ENCODE measurements at regions not wholly inside any gene's neighbourhood (a gene's known extent, or its start where the extent isn't known, plus 50 kb on each side); places are given as distances from the start of the nearest gene placed in this dataset.
"Not testable (repeated sequence)": the region's sequence is repeated elsewhere in the genome, so short reads cannot be mapped to it uniquely, and the experiment has no call there.

DNA sequence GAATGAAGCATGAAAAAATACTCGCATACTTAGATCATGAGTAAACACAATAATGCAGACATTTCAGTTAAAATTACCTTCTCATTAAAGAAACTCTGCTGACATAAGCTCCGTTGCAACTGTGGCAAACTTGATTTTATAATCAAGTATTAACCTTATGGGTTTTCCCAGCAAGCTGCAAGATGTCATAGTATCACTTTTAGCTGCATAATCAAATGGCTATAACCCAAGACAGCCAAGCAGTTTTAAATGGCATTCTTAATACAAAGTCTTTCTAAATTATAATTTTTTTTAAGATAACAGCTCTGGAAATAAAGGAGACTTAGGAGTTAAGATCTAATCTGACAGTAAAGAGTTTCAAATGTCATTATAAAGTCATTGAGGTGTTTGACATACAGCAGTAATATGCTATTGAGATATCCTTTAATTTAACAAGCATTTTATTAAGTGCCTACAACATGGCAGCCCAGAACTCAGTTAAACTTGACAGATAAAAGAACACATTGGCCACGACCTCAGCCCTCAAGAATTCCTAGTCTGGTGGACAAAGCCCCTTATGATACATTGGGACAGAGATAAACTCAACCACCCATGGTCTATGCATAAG is 163.1 kb upstream of the FAT3 start:
- in situ Hi-C loops (cut with HindIII; ENCODE audit: low pct_unique_long_range_greater_than_20kb, low sequenced_read_pairs): no loop called here
- no peak for DNase-seq (ENCODE audit: low read depth, low spot score)

DNA sequence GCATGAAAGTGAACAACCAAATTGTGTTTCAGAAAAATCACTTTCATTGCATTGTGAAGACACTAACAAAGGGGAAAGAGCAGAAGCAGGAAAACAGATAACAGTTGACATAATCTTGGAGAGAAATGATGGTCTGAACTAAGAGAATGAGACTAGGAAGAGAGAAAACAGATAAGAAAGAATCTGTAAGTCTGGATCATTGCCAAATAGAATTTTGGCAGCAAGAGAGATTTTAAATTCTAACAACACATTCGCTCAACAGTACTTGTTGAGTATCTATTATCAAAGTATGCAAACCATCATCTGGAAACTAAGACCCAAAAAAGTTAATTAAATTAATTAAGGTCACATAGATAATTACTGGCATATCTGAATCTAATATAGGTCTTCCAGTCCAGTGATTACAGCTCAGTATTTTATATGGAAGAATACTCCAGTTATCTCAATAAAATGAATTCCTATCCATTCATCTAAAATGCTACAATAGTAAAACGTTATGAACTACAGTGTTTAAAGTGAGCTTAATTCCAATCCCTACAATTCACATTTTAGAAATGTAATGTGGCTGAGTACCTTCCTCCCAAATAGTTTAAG is 166.7 kb upstream of the FAT3 start:
- DNase-seq (ENCODE audit: low read depth, low spot score): no peak
- in situ Hi-C loops (cut with HindIII; ENCODE audit: low pct_unique_long_range_greater_than_20kb, low sequenced_read_pairs): no loop called here

DNA sequence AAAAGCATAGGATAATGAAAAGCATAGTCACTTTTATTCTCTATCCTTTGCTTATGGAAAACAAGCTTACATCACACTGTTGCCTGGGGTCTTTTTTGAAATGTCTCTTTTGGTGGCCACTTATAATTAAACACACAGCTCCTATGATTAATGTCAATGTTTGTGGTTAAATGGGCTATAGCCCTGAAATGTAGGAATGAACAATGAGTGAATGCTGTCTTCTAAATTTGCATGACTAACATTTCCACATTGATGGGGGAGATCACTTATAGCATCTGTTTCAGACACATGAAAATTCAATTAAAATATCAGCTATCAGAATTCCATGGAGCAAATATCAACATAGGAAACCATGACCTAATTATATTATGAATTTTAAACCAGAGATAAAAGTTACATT is 171.4 kb upstream of the FAT3 start:
- in situ Hi-C loops (cut with HindIII; ENCODE audit: low pct_unique_long_range_greater_than_20kb, low sequenced_read_pairs): no loop called here
- DNase-seq (ENCODE audit: low read depth, low spot score): no peak

DNA sequence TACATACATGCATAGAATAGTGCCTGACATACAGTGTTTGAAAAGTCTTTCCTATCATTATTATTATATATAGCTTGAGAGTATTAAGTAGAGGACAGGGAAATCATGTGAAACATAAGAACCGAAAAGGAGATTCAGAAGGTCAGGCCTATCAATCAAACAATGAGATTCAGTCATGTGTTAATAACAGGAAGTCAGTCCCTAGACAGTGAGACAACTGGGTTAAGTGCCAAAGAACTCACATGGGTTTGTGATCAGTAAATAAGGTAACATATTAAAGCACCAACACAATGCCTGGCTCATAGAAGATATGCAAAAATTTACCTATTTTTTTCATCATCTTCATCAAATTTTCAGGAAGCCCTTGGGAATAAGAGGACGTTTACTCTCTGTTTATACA is 174.3 kb upstream of the FAT3 start:
- peak; percentile 3 for DNase-seq (ENCODE audit: low read depth, low spot score)
- in situ Hi-C loops (cut with HindIII; ENCODE audit: low pct_unique_long_range_greater_than_20kb, low sequenced_read_pairs): no loop called here

DNA sequence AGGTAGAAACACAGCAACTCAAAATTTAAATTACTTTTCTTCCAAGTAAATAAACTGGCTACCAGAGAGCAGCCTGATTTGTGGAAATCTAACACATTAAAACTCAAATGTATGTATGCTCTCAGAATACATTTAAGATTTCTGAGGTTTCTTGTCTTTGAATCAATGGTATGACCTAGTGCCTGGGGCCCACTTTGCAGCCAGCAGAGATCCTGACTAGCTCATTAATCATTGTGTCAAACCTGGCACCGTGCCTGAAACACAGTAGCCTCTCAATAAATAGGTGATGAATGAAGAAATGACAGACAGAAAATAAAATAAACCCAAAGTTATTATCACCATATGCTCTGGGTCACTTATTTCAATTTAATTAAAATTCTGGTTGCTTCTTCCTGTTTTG is 176.2 kb upstream of the FAT3 start:
- in situ Hi-C loops (cut with HindIII; ENCODE audit: low pct_unique_long_range_greater_than_20kb, low sequenced_read_pairs): no loop called here
- DNase-seq (ENCODE audit: low read depth, low spot score): no peak

DNA sequence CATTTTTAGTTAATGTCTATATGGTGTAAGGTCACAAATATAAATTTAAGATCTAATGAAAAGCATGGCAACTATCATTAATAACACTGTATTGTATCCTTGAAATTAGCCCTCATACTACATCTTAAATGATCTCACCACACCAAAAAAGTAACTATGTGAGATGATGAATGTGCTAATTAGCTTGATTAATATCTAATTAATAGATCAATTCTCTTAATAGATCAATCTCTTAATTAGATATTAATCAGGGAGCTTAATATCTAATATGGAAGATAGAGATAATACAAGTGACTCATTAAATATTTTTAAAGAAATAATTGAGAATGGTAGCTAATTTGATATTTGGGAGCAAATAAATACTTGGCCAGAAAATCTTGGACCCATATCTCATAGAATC is 178.5 kb upstream of the FAT3 start:
- in situ Hi-C loops (cut with HindIII; ENCODE audit: low pct_unique_long_range_greater_than_20kb, low sequenced_read_pairs): no loop called here
- DNase-seq (ENCODE audit: low read depth, low spot score): no peak

DNA sequence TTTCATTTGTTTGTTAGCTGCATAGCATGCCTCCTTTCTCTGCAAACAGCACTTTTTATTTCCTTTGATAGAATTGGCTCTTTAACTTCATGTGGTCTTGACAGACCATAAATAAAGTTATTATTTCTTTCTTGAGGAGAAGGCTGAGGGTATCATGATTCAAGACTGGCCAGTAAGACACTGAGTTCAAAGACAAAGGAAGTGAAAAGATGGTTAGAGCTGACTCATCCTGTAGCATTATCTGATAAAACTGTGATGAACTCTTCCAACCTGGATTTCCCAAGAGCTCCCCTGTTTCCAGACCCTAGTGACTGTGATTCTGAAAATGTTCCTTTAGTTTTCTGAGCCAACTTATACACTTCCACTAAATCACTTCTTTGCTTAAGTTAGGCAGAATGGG is 179.3 kb upstream of the FAT3 start:
- in situ Hi-C loops (cut with HindIII; ENCODE audit: low pct_unique_long_range_greater_than_20kb, low sequenced_read_pairs): no loop called here

DNA sequence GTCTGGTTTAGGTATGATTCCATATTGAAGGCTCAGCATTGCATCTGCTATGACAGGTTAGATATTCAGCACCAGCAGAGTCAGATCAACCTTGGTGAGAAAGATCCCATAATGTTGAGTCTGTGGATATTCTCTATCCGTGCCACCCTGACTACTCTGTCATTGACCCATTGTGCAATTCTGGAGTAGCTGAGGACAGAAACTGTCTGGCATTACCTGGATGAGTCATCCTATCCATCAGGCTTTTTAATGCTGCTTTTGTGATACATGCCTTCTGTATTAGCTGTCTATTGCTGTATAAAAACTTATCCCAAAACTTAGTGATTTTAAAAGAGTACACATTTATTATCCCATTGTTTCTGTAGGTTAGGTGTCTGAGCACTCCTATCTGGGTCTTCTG is 189.1 kb upstream of the FAT3 start:
- in situ Hi-C loops (cut with HindIII; ENCODE audit: low pct_unique_long_range_greater_than_20kb, low sequenced_read_pairs): no loop called here
- DNase-seq (ENCODE audit: low read depth, low spot score): no peak

More for the DNA sequence above, 179.3 kb upstream of the FAT3 start:
- no peak for DNase-seq (ENCODE audit: low read depth, low spot score)

DNA sequence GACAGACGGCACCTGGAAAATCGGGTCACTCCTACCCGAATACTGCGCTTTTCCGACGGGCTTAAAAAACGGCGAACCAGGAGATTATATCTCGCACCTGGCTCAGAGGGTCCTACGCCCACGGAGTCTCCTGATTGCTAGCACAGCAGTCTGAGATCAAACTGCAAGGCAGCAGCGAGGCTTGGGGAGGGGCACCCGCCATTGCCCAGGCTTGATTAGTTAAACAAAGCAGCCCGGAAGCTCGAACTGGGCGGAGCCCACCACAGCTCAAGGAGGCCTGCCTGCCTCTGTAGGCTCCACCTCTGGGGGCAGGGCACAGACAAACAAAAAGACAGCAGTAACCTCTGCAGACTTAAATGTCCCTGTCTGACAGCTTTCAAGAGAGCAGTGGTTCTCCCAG is 197.5 kb upstream of the FAT3 start:
- peak; percentile 22 for DNase-seq (ENCODE audit: low read depth, low spot score)
- in situ Hi-C loops (cut with HindIII; ENCODE audit: low pct_unique_long_range_greater_than_20kb, low sequenced_read_pairs): not testable (repeated sequence)

DNA sequence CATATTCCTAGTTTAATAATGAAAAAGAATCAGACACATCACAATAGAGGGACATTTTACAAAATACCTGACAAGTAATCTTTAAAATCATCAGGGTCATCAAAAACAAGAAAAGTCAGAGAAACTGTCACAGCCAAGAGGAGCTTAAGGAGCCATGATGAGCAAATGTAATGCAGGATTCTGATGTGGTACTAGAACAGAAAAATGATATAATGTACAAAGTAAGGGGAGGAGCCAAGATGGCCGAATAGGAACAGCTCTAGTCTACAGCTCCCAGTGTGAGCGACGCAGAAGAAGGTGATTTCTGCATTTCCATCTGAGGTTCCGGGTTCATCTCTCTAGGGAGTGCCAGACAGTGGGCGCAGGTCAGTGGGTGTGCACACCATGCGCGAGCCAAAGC is 198.0 kb upstream of the FAT3 start:
- DNase-seq (ENCODE audit: low read depth, low spot score): no peak
- in situ Hi-C loops (cut with HindIII; ENCODE audit: low pct_unique_long_range_greater_than_20kb, low sequenced_read_pairs): no loop called here

DNA sequence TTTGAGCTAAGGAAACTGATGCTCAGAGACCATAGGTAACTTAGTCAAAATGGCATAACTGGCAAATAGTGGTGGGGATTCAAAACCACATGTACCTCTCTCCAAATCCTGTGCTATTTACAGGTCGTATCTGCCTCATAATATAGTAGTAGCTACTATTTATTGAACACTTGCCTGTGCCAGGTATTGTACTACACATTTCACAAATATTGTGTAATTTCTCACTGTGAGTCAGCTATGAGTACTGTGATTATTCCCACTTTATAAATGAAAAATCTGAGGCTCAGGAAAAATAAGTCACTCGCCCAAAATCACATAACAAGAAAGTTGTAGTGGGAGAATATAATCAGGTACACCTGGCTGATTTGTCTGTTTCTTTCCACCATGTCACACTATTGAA is 199.8 kb upstream of the FAT3 start:
- no peak for DNase-seq (ENCODE audit: low read depth, low spot score)
- in situ Hi-C loops (cut with HindIII; ENCODE audit: low pct_unique_long_range_greater_than_20kb, low sequenced_read_pairs): no loop called here

DNA sequence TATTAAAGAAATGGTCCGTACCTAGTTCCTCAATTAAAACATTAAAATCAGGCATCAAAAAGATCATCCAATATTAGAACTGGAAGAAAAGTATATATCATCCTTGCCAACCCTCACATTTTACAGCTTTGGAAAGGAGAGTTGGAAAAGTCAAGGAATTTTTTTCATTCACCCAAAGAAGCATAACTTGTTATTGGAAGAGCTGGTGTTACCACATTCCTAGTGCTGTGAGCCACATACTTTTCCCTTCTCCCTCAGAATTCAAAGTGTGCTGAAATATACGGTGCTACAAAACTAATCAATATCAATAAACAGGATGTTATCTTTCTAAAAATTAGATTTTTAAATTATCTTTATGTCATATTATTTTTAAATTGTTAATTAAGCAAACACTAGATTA is 202.1 kb upstream of the FAT3 start:
- DNase-seq (ENCODE audit: low read depth, low spot score): no peak
- in situ Hi-C loops (cut with HindIII; ENCODE audit: low pct_unique_long_range_greater_than_20kb, low sequenced_read_pairs): no loop called here

DNA sequence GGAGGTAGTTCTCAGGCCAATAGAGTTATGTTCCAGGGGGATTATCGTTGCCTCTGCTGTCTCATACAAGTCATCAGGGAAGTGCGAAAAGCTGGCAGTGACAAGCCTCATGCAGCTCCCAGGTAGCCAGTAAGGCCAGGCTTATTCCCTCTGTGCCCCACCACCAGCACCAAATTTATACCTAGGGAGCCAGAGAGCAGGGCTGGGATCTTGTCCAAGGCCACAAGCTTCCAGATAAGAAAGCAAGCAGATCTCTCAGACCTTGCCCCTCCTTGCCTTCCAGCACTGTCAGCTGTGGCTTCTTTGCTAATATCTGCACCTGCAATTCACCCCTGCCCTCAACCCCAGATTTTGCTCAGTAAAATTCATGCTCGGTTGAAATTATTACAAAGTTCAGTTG is 206.3 kb upstream of the FAT3 start:
- in situ Hi-C loops (cut with HindIII; ENCODE audit: low pct_unique_long_range_greater_than_20kb, low sequenced_read_pairs): no loop called here
- no peak for DNase-seq (ENCODE audit: low read depth, low spot score)

DNA sequence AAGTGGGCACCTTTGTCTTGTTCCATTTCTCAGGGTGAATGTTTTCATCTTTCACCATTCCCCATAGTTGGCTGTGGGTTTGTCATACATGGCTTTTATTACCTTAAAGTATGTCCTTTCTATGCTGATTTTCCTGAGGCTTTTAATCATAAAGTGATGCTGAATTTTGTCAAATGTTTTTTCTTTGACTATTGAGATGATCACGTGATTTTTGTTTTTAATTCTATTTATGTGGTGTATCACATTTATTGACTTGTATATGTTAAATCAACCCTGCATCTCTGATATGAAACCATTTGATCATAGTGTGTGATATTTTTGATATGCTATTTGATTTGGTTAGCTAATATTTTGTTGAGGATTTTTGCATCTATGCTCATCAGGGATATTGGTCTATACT is 216.4 kb upstream of the FAT3 start:
- no peak for DNase-seq (ENCODE audit: low read depth, low spot score)
- in situ Hi-C loops (cut with HindIII; ENCODE audit: low pct_unique_long_range_greater_than_20kb, low sequenced_read_pairs): no loop called here

DNA sequence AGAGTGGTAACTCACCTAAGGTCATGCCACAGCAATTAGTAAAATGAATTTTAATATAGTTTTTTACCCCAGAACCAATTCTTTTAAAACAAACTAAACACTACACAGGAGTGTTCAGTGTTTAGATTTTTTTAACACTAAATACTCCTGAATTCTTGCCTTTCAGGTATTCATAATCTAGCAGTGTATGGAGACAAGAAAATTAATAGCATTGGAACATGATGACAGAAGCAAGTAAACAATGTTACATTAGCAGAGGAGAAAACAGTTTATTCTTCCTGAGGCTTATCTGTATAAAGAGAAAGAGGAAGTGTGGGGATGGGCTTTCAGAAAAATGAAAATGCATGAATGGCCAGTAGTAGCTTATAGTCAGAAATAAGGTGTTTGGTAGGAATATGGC is 222.1 kb upstream of the FAT3 start:
- no peak for DNase-seq (ENCODE audit: low read depth, low spot score)
- in situ Hi-C loops (cut with HindIII; ENCODE audit: low pct_unique_long_range_greater_than_20kb, low sequenced_read_pairs): no loop called here

DNA sequence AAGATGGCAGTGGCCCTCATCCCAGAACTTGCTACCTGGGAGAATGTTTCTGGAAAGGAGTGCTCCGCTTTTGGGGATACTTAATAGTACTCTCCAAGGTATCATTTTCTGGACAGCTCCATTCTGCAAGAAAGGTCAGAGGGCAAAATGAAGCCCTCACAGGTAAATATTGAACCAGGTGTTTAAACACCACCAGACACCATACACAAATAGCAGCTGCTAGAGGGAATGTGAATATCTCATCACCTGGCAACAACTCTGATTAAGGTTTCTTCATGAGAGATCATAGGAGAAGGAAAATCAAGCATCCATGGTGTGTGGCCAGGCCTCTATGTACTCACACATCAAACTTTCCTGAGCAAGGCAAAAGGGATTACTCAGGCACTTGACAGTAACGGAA is 226.1 kb upstream of the FAT3 start:
- no peak for DNase-seq (ENCODE audit: low read depth, low spot score)
- in situ Hi-C loops (cut with HindIII; ENCODE audit: low pct_unique_long_range_greater_than_20kb, low sequenced_read_pairs): no loop called here

DNA sequence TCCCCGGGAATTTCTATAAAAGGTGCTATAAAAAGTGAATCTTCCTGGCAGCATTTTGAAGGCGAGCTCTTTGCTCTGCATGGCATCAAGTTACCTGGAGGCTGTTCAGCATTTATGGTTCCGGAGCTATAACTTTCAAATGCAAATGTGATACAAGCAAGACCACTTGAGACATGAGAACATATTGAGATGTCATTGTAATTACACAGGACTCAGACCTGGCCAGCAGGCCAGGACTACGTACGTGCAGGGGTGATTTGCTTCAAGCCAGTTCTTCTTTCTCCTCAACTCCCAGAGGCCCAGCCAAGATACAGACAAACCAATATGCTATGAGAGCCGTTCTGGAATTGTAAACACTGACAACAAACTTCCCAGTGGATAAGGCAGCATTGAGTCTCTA is 227.4 kb upstream of the FAT3 start:
- no peak for DNase-seq (ENCODE audit: low read depth, low spot score)
- in situ Hi-C loops (cut with HindIII; ENCODE audit: low pct_unique_long_range_greater_than_20kb, low sequenced_read_pairs): no loop called here

DNA sequence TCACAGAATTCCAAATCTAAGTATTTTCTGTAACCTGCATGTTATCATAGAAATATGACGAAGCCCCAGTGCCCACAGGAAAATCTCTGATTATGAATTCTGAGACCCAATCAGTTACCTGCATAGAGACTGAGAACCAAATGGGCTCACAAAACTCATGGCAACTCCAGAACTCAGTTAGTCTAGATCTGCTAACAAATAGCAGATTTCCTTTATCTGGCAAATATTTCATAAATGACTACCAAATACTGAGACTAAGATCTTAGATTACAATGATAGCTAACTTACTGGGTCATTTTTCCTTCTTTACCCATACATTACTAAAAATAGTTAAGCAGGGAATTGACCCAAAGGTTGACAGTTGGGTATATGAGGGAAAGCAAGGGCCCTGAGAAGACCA is 228.1 kb upstream of the FAT3 start:
- DNase-seq (ENCODE audit: low read depth, low spot score): no peak

DNA sequence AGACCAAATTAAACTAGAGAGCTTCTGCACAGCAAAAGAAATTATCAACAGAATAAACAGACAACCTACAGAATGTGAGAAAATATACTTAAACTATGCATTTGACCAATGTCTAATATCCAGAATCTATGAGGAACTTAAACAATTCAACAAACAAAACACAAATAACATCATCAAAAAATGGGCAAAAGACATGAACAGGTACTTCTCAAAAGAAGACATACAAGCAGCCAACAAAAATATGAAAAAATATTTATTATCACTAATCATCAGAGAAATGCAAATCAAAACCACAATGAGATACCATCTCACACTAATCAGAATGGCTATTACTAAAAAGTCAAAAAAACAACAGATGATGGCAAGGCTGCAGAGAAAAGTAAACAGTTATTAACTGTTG is 236.2 kb upstream of the FAT3 start:
- in situ Hi-C loops (cut with HindIII; ENCODE audit: low pct_unique_long_range_greater_than_20kb, low sequenced_read_pairs); DNase-seq (ENCODE audit: low read depth, low spot score): not testable (repeated sequence)

More for the DNA sequence above, 228.1 kb upstream of the FAT3 start:
- in situ Hi-C loops (cut with HindIII; ENCODE audit: low pct_unique_long_range_greater_than_20kb, low sequenced_read_pairs): no loop called here

DNA sequence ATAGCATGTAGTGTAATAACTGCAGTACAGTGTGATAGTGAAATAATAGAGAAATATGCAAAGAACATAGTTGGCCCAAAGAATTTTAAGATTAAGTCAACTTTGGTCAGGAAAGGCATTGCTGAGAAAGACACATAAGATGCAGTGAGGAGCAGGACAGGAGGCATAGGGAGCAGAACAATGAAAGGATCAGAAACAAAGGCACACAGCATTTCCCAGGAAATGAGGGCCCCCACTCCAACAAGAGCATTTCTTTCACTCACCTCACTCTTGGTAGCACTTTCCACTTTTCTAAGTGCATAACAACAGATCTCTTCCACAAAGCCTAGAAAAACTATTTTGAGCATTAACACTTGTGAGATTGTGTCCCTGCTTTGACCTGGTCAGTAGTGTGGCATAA is 238.4 kb upstream of the FAT3 start:
- in situ Hi-C loops (cut with HindIII; ENCODE audit: low pct_unique_long_range_greater_than_20kb, low sequenced_read_pairs): no loop called here
- no peak for DNase-seq (ENCODE audit: low read depth, low spot score)
